GM12878 (cell line): ENCODE measurements at regions not wholly inside any gene's neighbourhood (a gene's known extent, or its start where the extent isn't known, plus 50 kb on each side); places are given as distances from the start of the nearest gene placed in this dataset.
"Not testable (repeated sequence)": the region's sequence is repeated elsewhere in the genome, so short reads cannot be mapped to it uniquely, and the experiment has no call there.

Experiments used
- CTCF ChIP-seq, 3 experiments: IDR thresholded peaks in 2 of 3; conservative IDR thresholded peaks in 1 of 3; 2 replicates each; pipeline ENCODE4 v1.5.1; 2011; ENCODE audit warnings: low read depth in 3 of 3, low read length in 3 of 3, mild to moderate bottlenecking in 3 of 3, control low read depth in 2 of 3, moderate library complexity in 2 of 3, inconsistent platforms in 1 of 3, mixed read lengths in 1 of 3; ENCODE audit not compliant: control insufficient read depth in 2 of 3, insufficient read depth in 1 of 3; ENCODE audit errors: extremely low read depth in 1 of 3
- EP300 ChIP-seq, 2 experiments: fragments of 150-350 bp in 1 of 2; IDR thresholded peaks; 2 replicates each; pipeline ENCODE4 v1.6.1; 2011 to 2012; ENCODE audit warnings: low read depth in 2 of 2, low read length in 2 of 2, borderline replicate concordance in 1 of 2, improper control_type of control experiment in 1 of 2, inconsistent platforms in 1 of 2; ENCODE audit not compliant: control insufficient read depth in 1 of 2
- EZH2 ChIP-seq: IDR thresholded peaks from 2 replicates; pipeline ENCODE4 v1.6.1; 2012; ENCODE audit warnings: low read depth, mild to moderate bottlenecking, control low read depth, inconsistent platforms, low read length, borderline replicate concordance; ENCODE audit not compliant: control insufficient read depth
- KLF5 ChIP-seq: fragments of 450-650 bp; IDR thresholded peaks from 2 replicates; pipeline ENCODE4 v1.6.1; 2014; ENCODE audit warnings: mild to moderate bottlenecking; ENCODE audit not compliant: partially characterized antibody
- MYC ChIP-seq: IDR thresholded peaks from 2 replicates; pipeline ENCODE4 v1.6.1; 2011; ENCODE audit warnings: mild to moderate bottlenecking, low read length, moderate library complexity, inconsistent platforms; ENCODE audit not compliant: insufficient read depth, insufficient replicate concordance, insufficient read length, severe bottlenecking
- POLR2AphosphoS5 ChIP-seq: IDR thresholded peaks from 2 replicates; pipeline ENCODE4 v1.6.1; 2011; ENCODE audit warnings: mild to moderate bottlenecking, low read length, inconsistent platforms
- RELA ChIP-seq: fragments of 450-650 bp; IDR thresholded peaks from 2 replicates; pipeline ENCODE4 v1.8.0; 2014; ENCODE audit warnings: borderline replicate concordance; ENCODE audit not compliant: partially characterized antibody
- USF2 ChIP-seq: IDR thresholded peaks from 2 replicates; pipeline ENCODE4 v1.6.1; 2011; ENCODE audit warnings: low read depth, low read length, improper control_type of control experiment, borderline replicate concordance
- ZBTB40 ChIP-seq: fragments of 450-650 bp; IDR thresholded peaks from 2 replicates; pipeline ENCODE4 v1.6.1; 2016; ENCODE audit warnings: mild to moderate bottlenecking, moderate library complexity, borderline replicate concordance

GRCh38 chr2:110338277-110339003, 126.1 kb upstream of the MTLN start:
- TF ChIP-seq EZH2; CTCF (IDR thresholded peaks at IDR 0.05 in 2 of 3, conservative IDR thresholded peaks at IDR 0.05 in 1 of 3; ENCODE audit: control insufficient read depth in 2 of 3, extremely low read depth in 1 of 3, insufficient read depth in 1 of 3, low read depth in 3 of 3, low read length in 3 of 3); EP300 (IDR thresholded peaks at IDR 0.05; ENCODE audit: borderline replicate concordance in 1 of 2, control insufficient read depth in 1 of 2, low read depth in 2 of 2, low read length in 2 of 2); POLR2AphosphoS5; USF2; KLF5; MYC; ZBTB40; RELA: not testable (repeated sequence)
